GM19351 (cell line): ENCODE measurements at regions not wholly inside any gene's neighbourhood (a gene's known extent, or its start where the extent isn't known, plus 50 kb on each side); places are given as distances from the start of the nearest gene placed in this dataset.

Experiments used
- ATAC-seq: cut with Tn5 transposase; IDR thresholded peaks from one replicate; pipeline ENCODE4 v1.9.1; 2021; ENCODE audit warnings: mild to moderate bottlenecking, moderate library complexity; ENCODE audit not compliant: unreplicated experiment

DNA sequence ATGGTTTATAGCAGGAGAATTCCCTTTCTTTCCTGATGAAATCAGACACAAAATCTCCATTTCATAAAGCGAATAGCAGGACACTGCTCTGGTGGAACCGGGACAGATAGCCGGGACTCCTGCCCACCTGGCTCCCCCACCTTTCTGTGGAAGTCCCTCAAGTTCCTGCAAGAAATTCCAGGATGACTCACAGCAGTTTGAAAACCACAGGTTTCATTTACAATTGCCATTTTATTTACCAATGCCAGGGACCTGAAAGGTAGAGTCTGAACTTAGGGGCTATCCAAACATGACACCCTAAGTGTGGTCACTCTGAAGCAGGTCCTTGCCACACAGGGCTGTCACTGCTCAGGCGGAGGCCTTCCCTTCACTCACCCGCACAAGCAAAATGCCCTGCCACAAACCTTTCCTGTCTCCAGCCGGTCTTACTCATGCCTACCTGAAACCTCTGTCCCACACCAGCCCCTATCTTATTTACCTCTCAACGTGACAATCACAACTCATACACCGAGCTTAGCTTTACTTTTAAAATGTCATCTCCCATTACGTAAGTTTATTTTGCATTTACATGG is 63.3 kb upstream of the TAF1L start:
- no peak for ATAC-seq

DNA sequence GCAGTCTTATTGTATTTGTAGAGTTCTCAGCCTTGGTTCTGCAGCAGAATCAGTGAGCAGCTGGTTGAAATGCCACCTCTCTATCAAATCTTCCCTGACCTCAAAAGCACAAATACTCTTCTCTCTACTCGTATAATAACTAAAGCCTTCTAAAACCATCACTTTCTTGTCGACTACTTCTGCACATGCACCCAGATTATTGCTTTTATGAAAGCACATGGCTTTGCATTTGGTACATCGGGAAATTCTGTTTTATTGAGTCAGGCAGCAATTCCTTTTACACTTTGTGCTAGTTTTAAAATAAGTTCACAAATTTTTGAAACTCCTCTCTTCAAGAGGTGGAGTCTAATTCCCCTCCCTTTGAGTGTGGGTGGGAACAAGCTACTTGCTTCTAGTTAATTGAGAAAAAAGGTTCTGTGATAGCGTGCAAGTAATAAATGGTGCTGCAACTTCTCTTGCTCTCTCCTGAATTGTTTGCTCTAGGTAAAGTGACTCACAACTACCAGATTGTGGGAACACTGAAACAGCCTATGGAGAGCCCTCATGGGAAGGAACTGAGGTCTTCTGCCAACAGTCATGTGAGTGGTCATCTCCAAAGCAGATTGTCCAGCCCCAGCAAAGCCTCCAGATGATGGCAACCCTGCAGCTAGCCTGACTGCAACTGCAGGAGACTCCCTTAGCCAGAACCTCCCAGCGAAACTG is 66.0 kb upstream of the TAF1L start:
- no peak for ATAC-seq

DNA sequence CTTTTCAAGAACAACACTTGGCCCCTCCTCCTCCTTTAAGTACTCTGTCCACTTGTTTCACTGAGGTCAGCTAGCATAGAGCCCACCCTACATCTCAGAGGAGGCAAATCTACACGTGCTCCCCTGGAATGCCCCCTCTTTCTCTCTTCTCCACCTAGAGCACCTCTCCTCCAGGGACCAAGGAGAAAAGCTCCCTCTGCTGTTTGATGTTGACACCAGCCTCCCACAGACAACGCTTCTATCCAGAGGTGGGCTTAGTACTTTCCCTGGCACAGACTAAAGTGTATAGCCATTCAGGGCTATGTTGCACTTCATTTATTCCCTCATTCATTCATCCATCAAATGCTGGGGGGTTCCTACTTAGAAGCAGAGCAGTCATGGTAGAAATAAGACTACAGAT is 68.2 kb upstream of the TAF1L start:
- ATAC-seq, result no peak

DNA sequence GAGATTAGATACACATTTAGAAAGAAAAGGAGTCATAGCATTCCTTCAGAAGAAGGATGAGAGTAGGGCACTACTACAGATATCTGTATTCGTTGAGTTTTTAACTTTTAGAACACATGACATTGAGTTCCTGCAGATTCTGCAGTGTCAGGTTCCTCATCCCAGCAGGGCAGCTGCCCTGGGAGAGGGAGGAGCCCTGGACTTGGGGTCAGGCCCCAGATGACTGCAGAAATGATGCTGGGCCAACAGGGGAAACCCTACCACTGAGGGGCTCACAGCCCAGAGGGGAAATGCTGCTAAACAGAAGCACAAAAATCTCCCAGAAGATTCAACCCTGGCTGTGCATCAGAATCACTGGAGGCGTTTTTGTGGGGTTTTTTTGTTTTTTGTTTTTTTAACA is 68.9 kb upstream of the TAF1L start:
- ATAC-seq, result no peak

GRCh38 chr9:32705059-32705458 is 69.6 kb upstream of the TAF1L start:
- ATAC-seq, result no peak

DNA sequence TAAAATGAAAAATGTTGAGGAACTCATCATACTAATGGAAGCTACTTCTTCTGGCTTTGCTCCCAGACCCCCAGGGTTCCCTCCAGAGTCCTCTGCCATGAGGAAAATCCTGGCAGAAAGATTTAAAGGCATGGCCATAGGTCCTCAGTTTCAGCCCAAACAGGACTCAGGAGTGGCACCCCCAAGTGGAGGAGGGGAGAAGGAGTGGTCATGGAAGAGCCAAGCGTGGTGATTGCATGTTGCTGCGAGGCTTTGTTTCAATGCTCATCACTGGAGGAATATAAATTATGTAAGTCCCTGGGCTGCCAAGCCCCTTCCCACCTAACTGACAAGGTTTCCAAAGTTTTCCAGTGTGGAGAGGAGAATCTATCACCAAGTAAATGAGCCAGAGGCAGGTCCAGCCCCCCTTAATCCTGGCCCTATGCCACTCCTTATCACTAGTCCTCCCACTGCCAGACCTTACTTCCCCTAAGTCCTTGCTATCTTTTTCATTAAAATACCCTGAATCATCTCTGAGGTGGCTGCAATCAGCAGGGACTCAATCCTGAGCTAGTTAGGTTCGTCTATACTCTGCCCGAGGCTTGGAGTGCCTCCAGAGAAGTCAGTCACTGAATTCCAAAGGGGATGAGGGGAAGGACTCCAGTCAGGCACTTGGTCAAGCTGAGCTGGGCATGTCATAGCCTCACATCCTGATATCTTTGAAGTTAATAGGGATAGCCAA is 70.7 kb upstream of the TAF1L start:
- ATAC-seq, result no peak

GRCh38 chr9:32706725-32707100 is 71.2 kb upstream of the TAF1L start:
- ATAC-seq, result no peak

DNA sequence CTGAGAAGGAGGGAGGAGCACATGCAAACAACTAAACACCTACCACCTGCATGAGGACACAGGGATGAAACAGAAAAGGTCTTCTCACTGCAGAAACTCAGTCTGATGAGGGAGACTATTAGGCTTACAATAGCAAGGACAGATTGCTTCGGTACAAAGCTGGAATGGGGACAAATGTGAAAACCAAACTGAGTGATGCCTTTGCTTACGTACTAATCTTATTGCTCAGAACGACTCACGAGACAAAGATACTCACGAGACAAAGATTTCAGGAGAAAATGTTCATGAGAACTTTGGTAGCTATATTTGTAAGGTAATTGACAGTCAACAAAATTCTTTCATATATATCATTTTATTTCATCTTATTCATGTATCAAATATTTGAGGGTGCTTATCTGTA is 71.9 kb upstream of the TAF1L start:
- no peak for ATAC-seq

- no peak for ATAC-seq
Measured at GRCh38 chr9:32708480-32709150, 73.1 kb upstream of the TAF1L start.

DNA sequence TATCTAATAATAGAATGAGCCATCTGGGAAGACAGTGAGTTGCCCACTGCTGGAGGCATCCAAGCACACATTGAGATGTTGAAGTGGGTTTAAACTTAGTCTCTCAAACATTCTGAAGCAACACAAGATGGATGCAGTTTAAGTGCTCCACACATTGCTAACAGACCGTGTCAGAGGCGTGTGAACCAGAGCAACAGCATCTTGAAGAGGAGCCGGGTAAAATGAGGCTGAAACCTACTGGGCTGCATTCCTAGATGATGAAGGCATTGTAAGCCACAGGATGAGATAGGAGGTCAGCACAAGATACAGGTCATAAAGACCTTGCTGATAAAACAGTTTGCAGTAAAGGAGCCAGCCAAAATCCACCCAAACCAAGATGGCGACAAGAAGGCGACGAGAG is 73.5 kb upstream of the TMEM215 start:
- no peak for ATAC-seq

DNA sequence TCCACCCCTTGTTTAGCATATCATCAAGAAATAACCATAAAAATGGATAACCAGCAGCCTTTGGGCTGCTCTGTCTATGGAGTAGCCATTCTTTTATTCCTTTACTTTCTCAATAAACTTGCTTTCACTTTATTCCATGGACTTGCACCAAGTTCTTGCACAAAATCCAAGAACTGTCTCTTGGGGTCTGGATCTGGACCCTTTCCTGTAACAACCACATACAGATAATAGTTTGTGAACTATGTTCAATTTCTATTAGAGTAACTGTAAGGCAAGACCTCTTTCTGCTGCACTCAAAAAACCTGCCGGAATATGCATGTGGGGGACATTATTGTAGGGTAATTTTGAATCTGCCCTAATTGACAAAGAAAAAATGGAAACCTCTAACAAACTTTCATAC is 66.9 kb upstream of the TMEM215 start:
- ATAC-seq, result no peak

GRCh38 chr9:32716955-32717543 is 66.3 kb upstream of the TMEM215 start:
- ATAC-seq, result no peak

DNA sequence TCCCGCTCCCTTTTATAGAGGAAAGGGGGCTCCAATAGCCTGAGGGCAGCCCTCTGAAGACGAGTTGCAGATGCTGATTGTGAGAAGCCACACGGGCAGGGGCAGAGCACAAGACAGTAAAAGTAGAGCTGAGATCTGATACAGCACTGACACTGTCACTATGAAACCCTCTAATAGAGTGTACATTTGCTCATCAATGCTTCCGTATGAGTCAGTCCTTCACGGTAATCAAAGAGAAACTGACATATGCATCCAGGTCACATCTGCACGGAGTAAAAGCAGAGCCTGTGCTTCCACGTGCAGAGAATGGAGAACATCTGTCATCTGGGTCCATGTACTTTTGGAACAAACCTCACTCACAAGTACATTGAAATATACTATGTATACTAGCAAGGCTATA is 60.6 kb upstream of the TMEM215 start:
- ATAC-seq, result no peak

DNA sequence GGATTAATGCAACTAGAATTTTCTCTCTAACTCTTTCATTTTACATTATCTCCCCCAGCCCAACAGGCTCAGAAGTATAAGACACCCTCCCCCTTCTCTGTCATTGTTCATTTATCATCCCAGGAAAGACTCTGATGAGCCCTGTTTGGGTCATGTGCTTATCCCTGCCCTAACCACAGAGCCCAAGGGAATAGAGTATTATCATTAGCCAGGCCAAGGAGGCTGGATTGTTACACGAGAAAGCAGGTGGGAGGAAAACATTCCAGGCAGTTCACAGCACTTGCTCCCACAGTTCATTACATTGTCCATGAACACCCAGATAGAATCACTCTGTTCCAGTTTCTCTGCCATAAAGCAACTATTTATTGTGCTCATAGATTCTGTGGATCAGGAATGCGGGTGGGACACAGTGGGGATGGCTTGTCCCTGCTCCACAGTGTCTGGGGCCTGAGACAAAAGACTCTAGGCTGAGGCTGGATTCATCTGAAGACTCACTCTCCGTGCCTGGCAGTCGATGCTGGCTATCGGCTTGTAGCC is 59.5 kb upstream of the TMEM215 start:
- no peak for ATAC-seq

GRCh38 chr9:32725066-32725860 is 58.1 kb upstream of the TMEM215 start:
- ATAC-seq, result peak; percentile 58

GRCh38 chr9:32728181-32728580 is 55.2 kb upstream of the TMEM215 start:
- ATAC-seq, result no peak
